GM21529 (cell line): ENCODE measurements at regions not wholly inside any gene's neighbourhood (a gene's known extent, or its start where the extent isn't known, plus 50 kb on each side); places are given as distances from the start of the nearest gene placed in this dataset.
A peak's percentile ranks its signal among the peaks of the same experiment; 100 is the strongest.
"Not testable (repeated sequence)": the region's sequence is repeated elsewhere in the genome, so short reads cannot be mapped to it uniquely, and the experiment has no call there.

Experiments used
- ATAC-seq: cut with Tn5 transposase; IDR thresholded peaks from one replicate; pipeline ENCODE4 v1.9.1; 2021; ENCODE audit not compliant: unreplicated experiment

DNA sequence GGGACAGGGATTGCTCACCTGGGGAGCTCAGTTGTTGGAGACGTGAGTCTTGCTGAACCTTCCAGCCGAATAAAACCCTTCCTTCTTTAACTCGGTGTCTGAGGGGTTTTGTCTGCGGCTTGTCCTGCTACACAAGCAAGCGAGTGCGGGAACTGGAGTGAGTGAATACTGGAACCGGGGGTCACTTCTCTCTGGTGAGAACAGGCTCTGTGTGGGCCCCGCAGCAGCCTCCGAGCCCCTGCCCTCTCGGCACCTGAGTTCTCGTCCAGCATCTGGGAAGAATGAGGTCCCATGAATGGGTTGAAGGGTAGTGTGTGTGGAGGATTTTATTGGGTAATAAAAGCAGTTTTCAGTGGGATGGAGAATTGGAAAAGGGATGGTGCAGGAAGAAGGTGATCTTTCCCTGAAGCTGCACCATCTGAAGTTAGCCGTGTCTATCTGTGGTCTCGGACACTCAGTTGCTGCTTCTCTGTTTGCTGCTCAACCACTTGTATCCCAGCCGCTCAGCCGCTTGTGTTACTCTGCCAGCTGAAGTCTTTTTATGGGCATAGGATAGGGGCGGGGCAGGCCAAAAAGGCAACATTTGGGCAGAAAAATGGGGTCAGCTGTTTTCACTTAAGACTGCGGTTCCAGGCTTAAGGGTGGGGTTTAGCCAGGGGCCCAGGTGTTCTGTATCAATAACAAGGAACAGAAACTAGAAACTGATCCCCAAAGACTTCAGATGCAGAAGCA, 450.6 kb upstream of the CAMK1G start:
- ATAC-seq: no peak

GRCh38 chr1:209134001-209134400, 449.5 kb upstream of the CAMK1G start:
- ATAC-seq: peak; percentile 66

DNA sequence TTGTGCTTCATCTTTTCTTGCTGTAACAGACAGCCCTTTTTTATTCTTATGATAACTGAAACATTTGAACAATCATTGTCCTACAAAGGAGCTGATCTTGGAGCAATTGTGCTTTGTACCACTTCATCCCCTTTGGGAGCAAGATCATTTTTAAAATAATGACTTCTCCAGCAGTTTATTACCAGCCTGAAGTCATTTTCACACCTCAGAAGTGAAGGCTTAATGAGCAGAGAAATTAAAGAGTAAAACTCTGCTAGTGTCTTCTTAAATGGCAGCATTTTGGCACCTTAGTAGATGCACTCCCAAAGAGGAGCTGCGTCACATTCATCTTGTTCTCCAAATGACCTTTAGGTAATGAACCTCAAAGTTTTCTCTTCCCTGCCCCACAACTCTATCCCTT, 439.6 kb upstream of the CAMK1G start:
- no peak for ATAC-seq

DNA sequence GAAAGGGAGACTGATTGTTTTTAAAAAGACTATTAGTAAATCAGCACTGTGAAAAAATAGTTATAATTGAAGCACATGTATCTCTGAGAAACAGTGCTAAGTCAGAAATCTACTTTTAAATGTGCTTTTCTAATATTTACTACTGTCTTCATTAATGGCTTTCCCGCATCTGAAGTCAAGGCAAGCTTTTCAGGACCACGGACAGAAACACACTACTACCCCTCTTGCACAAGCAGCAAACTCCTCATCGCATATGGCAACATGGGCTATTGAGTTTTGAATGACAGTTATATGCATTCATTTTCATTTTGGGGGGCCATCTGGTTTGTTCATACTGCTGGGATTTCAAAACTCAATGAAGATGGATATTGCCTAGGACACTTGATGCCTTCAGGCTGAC, 433.4 kb upstream of the CAMK1G start:
- no peak for ATAC-seq

DNA sequence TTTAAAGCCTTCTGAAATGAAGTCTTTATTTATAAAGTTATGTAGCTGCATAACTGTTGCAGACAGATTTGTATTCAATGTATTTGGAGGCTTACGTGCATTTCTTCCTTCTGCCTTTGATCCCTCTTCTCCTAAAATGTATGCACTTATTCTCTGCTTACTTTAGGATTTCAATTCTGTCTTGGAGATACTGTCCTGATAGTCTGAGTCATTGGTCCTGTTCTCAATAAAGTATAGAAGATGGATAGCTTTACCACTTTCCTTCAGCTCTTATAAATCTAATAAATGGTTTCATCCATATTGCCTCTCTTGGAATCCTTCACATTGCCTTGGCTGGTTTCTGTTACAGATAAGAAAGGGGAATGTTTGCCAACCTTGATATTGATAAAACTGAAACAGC, 430.1 kb upstream of the CAMK1G start:
- no peak for ATAC-seq

DNA sequence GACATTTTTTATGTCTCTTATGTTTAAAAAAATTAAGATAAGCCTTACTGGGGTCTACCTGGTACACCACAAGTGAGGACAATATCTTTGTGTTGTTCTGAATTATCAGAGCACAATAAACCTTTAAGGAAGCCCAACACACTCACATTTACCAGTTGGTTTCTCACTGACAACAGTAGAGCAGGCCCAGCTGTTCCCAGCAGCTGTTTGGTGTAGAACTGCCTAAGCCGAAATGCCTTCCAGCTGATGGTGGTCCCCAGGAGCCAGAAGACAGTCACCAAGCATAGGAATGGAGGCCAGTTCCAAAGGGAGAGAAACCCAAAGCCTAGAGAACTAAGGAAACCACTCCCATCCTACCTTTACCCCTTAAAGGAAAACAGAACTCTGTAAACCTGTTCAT, 428.6 kb upstream of the CAMK1G start:
- no peak for ATAC-seq

DNA sequence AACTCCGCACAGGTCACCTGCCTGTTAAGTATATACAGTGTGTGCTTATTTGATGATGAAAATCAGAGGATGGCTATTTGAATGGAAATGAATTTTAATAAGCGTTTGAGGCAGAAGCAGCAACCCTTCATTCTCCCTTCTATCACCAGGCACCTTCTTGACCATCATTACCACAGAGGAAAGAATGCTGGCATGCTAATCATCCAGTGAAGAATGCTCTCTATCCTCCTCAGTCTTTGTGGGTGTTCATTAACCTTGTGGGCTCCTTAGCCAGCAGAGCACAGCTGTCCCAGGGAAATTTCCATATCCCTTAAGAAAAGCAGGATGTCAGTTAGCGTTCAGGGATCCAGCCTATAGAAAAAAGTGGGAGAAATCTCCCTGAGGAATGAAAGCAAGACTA, 428.0 kb upstream of the CAMK1G start:
- ATAC-seq: no peak

DNA sequence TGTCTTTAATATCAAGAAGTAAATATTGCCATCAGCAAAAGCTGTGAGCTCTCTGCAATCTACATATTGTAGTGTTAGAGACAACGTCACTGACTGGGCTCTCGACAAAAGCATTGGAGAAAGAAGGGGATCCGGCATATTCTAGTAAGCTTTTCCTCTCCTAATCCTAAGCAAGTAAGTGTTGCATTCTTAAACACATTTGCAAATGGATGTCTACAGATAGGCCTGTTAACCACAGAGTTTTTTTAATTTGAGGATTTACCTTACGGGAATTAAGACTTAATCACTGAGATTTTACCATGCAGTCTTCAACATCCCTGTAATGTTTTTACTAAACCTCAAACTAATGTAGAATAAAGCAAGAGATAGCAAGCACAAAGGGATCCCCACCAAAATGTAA, 426.5 kb upstream of the CAMK1G start:
- no peak for ATAC-seq

DNA sequence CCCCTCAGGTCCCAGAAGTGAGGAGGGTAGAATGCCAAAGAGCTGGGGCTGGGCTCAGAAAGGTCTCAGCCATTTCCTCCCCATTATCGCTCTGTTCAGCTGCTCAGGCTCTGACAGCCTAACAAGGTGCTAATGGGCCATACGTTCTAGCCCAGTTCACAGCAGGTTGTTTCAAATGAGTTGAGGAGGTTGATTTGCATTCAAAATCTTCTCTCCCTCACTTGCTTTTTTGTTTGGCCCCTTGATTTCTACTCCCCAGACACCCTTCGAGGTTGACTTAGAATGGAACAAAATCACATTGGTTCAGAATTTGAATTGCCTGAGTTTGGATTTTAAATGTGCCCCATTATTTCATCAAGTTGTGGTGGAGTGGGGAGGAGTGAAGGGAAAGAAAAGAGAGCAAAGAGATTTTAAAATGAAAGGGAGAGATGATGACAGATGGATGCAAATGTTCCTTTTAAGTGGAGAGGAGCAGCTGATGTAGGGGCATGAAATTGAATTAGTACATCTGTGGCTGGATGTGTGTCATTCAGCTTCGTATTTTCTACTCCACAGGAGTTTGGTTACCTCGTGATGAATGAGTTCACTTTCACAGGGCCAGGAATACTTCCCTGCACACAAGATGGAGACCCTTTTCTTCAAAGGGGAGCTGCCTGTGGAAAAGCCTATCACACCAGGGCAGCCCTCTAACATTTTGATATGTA, 425.8 kb upstream of the CAMK1G start:
- no peak for ATAC-seq

- ATAC-seq: no peak
These were observed 424.7 kb upstream of the CAMK1G start for GRCh38 chr1:209158851-209159250.

- no peak for ATAC-seq
These were observed 423.3 kb upstream of the CAMK1G start for GRCh38 chr1:209160230-209160629.

GRCh38 chr1:209162651-209163050, 420.9 kb upstream of the CAMK1G start:
- no peak for ATAC-seq

GRCh38 chr1:209168204-209168603, 415.3 kb upstream of the CAMK1G start:
- no peak for ATAC-seq

GRCh38 chr1:209171151-209171550, 412.4 kb upstream of the CAMK1G start:
- no peak for ATAC-seq

GRCh38 chr1:209172286-209172685, 411.2 kb upstream of the CAMK1G start:
- no peak for ATAC-seq

GRCh38 chr1:209172792-209173542, 410.5 kb upstream of the CAMK1G start:
- not testable (repeated sequence) for ATAC-seq

DNA sequence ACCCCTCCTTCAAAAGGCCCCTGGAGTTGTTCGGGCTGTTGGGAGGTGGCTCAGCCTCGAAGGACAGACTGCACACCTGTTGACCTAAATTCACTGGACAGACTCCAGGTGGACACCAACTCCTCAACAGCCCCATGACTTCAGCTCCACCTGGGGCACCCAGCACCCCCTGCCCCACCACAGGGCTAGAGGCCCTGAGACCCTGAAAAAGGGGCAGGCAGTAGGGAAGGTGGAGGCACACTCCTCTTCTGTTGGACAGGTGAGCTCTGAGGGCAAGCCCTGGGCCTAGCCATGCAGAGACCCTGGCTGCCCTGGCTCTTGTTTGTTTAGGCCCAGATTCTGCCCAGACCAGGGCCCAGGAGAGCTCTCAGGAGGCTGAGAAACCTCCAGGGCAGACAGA, 409.7 kb upstream of the CAMK1G start:
- ATAC-seq: not testable (repeated sequence)

DNA sequence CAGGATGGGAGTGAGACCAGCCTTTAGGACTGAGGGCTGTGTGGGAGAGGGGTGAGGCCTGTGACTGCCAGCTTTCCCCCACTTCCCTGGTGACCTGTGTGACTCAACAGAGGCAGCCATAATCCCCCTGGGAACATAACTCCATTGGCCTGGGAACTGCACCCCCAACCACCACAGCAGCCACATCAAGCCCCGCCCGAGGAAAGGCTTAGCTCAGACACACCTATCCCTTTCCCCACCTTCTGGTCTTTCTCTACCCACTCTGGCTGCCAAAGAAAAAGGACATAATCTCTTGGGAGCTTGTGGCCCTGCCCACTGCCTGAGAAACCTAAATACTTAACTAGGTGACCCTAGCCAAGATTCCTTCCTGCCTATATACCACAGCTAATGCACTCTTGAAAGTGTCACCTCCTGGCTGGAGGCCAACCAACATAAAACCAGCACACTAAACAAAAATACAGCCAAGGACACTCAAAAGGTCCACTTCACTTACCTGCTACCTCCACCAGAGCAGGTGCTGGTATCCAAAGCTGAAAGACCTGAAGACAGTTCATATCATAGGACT, 406.6 kb upstream of the CAMK1G start:
- ATAC-seq: no peak

DNA sequence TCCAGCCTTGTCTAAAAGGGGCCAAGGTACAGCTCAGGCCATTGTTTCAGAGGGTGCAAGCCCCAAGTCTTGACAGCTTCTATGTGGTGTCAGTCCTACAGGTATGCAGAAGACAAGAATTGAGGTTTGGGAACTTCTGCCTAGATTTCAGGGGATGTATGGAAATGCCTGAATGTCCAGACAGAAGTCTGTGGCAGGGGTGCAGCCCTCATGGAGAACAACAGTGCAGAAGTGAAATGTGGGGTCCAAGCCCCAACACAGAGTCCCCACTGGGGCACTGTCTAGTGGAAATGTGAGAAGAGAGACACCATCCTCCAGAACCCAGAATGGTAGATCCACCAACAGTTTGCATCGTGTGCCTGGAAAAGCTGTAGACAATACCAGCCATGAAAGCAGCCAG, 400.3 kb upstream of the CAMK1G start:
- ATAC-seq: no peak

DNA sequence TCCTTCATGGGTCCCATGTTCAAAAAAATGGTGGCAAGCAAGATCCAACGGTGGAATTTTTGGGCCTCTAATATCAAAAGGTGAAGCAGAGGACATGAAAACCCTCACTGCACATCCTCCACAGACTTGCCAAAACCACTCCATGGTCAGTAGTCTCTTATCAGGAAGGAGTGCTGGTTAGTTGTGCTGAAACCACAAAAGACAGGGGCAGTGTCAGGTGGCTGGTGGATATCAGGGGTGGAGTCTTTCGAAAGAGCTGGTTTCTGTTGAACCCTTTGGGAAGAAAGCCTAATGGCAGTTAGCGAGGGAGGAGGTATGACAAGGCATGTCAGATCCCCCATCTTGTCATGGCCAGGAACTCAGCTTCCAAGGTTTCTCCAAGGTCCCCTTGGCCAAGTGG, 395.9 kb upstream of the CAMK1G start:
- no peak for ATAC-seq

GRCh38 chr1:209190591-209191261, 392.8 kb upstream of the CAMK1G start:
- peak; percentile 98 for ATAC-seq
